ENCODE measurements at regions not wholly inside any gene's neighbourhood (a gene's known extent, or its start where the extent isn't known, plus 50 kb on each side); places are given as distances from the start of the nearest gene placed in this dataset.

GRCh38 chr20:52768694-52769093 is 203.5 kb upstream of the TSHZ2 start:
- DNase-seq, result no peak

GRCh38 chr20:52766645-52767435 is 205.3 kb upstream of the TSHZ2 start:
- no peak for DNase-seq

- no peak for DNase-seq
Measured at GRCh38 chr20:52763321-52763853, 208.8 kb upstream of the TSHZ2 start.

GRCh38 chr20:52761867-52762266 is 210.3 kb upstream of the TSHZ2 start:
- DNase-seq, result no peak

- DNase-seq, result no peak
Measured at GRCh38 chr20:52760791-52761190, 211.4 kb upstream of the TSHZ2 start.

GRCh38 chr20:52757411-52757810 is 214.7 kb upstream of the TSHZ2 start:
- DNase-seq, result no peak

- DNase-seq, result no peak
Measured at GRCh38 chr20:52755744-52756143, 216.4 kb upstream of the TSHZ2 start.

- no peak for DNase-seq
Measured at GRCh38 chr20:52754366-52754765, 217.8 kb upstream of the TSHZ2 start.

DNA sequence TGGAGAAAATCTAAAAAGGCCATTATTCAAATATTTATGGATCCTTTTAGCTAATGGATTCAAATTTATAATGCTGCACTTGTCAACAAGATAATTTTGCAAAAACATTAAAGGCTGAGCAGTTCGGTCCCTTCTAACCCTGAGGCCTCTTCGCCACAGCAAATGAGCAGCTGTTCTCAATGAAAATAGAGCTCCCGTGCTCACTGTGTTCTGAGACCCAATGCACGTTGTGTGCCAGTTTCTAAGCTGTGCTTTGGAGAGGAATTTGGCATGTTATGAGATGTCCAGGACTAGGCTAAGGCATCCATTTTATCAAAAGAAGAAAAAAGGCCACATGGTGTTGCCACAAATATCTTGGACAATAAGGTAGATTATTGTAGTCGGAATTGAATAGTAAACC is 220.1 kb upstream of the TSHZ2 start:
- no peak for DNase-seq

DNA sequence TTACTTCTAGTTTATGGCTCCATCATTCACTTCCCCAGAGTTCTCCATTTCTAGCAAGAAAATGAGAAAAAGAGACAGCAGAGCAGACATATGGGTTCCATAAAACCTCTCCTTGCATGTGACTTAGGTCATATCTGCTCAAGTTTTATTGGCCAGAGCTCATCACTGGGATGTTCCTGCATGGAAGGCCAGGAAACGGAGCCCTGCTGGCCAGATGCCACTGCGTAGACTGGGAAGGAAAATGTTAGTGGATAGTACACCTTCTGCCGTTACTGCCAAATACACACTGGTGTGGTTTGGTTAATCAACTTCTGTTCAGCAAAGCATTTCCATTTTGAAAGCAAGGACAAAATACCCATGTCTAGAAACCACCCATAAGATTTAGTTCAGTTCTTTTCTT is 220.6 kb upstream of the TSHZ2 start:
- no peak for DNase-seq

DNA sequence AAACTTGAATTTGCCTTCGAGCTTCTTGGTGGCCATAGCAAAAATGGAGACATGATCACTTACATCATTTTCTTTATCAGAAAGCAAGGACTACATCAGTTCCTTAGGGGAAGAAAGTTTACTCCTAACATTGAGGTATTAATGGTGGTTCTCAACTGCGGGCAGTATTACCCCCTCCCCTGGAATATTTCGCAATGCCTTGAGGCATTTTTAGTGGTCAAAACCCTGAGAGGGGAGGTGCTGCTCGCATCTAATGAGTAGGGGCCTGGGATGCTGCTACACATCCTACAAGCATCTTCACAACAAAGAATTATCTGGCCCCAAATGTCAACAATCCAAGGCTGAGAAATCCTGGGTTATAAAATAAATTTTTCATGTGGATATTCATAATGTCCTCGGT is 222.2 kb upstream of the TSHZ2 start:
- no peak for DNase-seq

GRCh38 chr20:52748990-52749389 is 223.2 kb upstream of the TSHZ2 start:
- no peak for DNase-seq

DNA sequence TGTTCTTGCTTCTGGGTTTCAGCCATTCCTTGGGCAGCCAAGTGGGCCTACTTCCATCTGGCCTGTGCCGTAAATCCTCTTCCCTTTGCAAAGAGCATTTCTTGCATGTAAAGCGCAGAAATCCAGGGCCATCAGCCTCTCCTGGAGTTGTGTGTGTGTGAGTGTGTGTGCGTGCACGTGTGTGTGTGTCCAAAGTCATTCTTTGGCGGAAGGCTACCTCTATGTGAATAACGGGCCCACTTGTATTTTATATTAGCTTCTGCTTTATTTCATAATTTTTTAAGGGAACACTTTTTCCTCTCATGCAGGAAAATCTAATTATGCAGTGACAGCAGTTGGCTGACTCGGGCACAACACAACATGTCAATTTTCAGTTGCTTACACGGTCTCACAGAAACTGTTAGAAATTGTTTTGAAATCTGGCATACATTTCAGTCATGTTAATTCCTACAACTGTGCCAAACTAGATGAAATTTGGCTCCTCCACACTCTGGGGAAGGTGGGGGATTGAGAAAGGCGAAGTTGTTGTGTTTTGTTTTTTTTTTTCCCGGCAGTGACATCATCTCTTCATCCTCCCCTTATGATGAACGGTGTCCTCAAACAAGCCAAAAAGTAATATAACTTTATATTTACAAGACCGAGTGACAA is 223.7 kb upstream of the TSHZ2 start:
- no peak for DNase-seq

DNA sequence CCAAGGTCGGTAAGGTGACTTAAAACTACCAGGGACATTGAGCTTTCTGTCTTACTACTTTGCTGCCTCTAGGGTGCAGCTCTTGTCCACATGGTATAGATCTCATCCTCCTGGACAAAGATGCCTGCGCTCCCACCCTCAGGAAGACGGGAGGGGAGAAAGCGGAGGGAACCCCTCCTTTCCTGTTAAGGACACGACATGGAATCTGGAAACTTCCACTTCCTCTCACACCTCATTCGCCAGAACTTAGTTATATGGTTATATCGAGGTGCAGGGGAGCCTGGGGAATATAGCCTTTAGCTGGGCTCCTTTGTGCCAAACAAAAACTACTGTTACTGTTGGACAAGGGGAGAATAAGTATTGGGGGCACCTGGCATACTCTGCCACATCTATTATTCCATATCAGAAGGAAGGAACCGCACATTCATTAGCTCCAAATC is 224.3 kb upstream of the TSHZ2 start:
- no peak for DNase-seq

DNA sequence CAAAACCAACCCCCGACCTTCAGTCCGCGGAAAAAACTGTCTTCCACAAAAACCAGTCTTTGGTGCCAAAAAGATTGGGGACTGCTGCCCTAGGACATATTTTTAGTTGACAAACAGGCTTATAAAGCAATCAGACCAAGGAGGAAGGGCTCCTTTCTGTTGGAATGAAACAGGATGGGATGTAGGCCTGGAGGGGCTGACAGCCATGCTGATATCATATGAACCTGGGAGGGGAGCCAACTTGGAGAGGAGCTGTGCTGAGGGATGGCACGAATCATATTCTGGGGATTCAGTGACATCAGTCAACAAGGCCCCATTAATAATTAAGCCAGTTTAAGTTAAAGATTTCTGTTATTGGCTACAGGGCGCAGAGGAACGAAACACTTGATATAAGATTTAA is 225.4 kb upstream of the TSHZ2 start:
- no peak for DNase-seq

- DNase-seq, result no peak
Measured at GRCh38 chr20:52746190-52746589, 226.0 kb upstream of the TSHZ2 start.

GRCh38 chr20:52744441-52744840 is 227.7 kb upstream of the TSHZ2 start:
- no peak for DNase-seq

DNA sequence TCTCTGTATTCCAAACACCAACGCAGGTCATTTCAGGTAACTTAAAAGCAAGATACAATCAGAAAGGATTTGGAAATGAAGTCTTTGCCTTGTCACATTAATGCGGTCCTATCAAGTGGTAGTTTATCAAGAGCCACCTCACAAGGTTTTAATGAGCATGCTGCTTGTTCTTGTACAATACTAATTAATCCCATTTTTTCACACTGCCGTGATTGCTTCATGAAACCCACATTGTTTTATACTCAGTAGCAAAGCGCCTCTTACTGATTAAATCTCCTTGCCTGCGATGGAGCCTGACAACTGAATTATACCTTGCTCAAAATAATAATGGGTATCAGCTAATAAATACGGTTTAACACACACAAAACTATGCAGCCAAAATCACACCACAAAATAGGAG is 234.1 kb upstream of the TSHZ2 start:
- DNase-seq, result no peak

DNA sequence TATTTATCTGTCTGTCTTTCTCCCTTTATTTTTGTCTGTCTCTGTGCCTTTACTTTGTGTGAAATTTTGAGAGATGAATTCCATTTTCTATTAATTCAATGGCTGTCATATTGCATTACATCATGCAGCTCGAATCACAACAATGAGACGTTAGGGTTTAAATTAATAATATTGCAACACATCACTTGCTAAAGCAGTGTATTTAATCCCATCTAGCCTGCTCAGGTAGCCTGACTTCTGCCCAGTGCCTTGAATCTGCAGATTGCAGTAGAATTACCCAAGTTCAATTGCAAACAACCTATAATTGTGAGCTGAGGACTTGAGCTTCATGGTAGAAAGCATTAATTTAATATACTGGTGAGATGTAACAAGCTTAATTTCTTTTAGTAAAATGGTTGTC is 235.7 kb upstream of the TSHZ2 start:
- no peak for DNase-seq

DNA sequence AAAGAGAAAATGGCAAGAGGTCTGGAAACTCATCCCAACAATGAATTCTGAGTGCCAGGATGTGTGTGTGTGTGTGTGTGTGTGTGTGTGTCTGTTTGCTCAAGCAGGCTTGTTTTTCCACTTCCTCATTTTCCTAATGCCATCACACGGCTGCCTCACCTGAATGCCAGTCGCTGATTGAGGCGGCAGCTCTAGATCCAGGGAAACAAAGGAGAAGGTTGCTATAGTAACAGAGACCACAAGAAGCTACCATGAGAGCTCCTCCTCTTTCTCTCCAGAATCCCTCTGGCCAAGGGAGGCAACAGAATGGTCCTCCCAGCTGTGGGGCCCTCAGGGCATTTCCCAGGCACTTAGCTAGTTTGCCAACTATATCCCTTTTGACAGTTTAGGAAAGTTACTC is 241.1 kb upstream of the TSHZ2 start:
- no peak for DNase-seq

DNA sequence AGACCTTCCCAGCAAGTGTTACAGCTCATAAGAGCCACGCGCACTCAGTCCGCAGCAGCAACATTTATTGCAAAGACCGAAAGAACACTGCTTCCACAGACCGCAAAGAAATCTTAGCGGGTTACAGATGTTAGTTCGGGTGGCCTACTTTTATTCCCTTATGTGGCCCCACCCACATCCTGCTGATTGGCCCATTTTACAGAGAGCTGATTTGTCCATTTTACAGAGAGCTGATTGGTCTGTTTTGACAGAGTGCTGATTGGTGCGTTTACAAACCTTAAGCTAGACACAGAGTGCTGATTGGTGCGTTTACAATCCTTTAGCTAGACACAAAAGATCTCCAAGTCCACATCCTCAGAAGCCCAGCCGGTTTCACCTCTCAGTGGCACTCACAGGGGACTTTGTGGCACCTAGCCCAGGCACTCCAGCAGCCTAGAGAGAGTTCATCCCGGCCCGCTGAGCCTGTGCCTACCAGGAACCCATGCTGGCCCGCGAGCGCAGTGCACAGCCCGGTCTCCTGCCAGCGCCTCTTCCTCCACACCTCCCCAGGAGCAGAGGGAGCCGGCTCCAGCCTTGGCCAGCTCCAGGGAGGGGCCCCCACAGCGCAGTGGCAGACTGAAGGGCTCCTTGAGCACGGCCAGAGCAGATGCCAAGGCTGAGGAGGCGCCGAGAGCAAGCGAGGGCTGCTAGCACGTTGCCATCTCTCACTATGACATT is 244.3 kb upstream of the TSHZ2 start:
- DNase-seq, result no peak

GRCh38 chr20:52724541-52724940 is 247.6 kb upstream of the TSHZ2 start:
- DNase-seq, result no peak

GRCh38 chr20:52722926-52723688 is 249.1 kb upstream of the TSHZ2 start:
- DNase-seq, result no peak

Data from T-helper 2 cell (primary cell).